ENCODE measurements at regions not wholly inside any gene's neighbourhood (a gene's known extent, or its start where the extent isn't known, plus 50 kb on each side); places are given as distances from the start of the nearest gene placed in this dataset.

DNA sequence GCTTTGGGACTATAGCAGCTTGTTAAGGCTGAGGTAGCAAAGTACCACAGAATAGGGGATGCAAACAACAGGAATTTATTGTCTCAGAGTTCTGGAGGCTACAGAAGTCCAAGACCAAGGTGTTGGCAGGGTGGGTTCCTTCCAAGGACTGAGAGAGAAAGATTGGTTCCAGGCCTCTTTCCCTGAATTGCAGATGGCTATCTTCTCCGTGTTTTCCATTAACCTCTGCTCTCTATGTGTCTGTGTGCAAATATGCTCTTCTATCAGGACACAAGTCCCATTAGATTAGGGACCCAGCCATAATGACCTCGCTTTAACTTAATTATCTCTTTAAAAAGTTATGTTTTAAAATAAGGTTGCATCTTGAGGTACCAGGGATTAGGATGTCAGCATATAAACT, 1732.9 kb upstream of the SLC10A2 start:
- H3K9me3 ChIP-seq (ENCODE audit: control insufficient read depth in 2 of 2, low read length in 2 of 2) = no peaks in the 10 kb centered on the region
- no peak overlapping the region for H3K9ac ChIP-seq (ENCODE audit: low read length in 2 of 2)
- no peak overlapping the region for H3K4me3 ChIP-seq (ENCODE audit: low read length in 2 of 2)
- no peaks in the 10 kb centered on the region for H3K4me1 ChIP-seq (ENCODE audit: control insufficient read depth, insufficient read depth, low read length)
- H3K36me3 ChIP-seq (ENCODE audit: control insufficient read depth in 2 of 2, insufficient read depth in 2 of 2, low read length in 2 of 2) = no peaks in the 10 kb centered on the region
- H3K27ac ChIP-seq (ENCODE audit: low read length) = no peak overlapping the region
- H3K27me3 ChIP-seq (ENCODE audit: control insufficient read depth in 1 of 2, insufficient read depth in 2 of 2, low read length in 2 of 2) = no peaks in the 10 kb centered on the region

- Histone ChIP-seq H3K27ac (ENCODE audit: low read length) (no peak overlapping the region), H3K36me3 (ENCODE audit: control insufficient read depth in 2 of 2, insufficient read depth in 2 of 2, low read length in 2 of 2) (no peaks in the 10 kb centered on the region), H3K27me3 (ENCODE audit: control insufficient read depth in 1 of 2, insufficient read depth in 2 of 2, low read length in 2 of 2) (no peaks in the 10 kb centered on the region), H3K9me3 (ENCODE audit: control insufficient read depth in 2 of 2, low read length in 2 of 2) (no peaks in the 10 kb centered on the region), H3K4me3 (ENCODE audit: low read length in 2 of 2) (no peak overlapping the region), H3K9ac (ENCODE audit: low read length in 2 of 2) (no peak overlapping the region), H3K4me1 (ENCODE audit: control insufficient read depth, insufficient read depth, low read length) (no peaks in the 10 kb centered on the region)
Measured at GRCh38 chr13:104798486-104798885, 1732.3 kb upstream of the SLC10A2 start.

- Histone ChIP-seq H3K36me3 (ENCODE audit: control insufficient read depth in 2 of 2, insufficient read depth in 2 of 2, low read length in 2 of 2) (no peaks in the 10 kb centered on the region), H3K27ac (ENCODE audit: low read length) (no peak overlapping the region), H3K27me3 (ENCODE audit: control insufficient read depth in 1 of 2, insufficient read depth in 2 of 2, low read length in 2 of 2) (no peaks in the 10 kb centered on the region)
Measured at GRCh38 chr13:104796581-104796980, 1730.4 kb upstream of the SLC10A2 start.

GRCh38 chr13:104785952-104786351, 1719.7 kb upstream of the SLC10A2 start:
- H3K9ac ChIP-seq (ENCODE audit: low read length in 2 of 2) = no peak overlapping the region
- H3K27ac ChIP-seq (ENCODE audit: low read length) = no peak overlapping the region
- H3K36me3 ChIP-seq (ENCODE audit: control insufficient read depth in 2 of 2, insufficient read depth in 2 of 2, low read length in 2 of 2) = no peaks in the 10 kb centered on the region
- H3K4me1 ChIP-seq (ENCODE audit: control insufficient read depth, insufficient read depth, low read length) = no peaks in the 10 kb centered on the region
- H3K27me3 ChIP-seq (ENCODE audit: control insufficient read depth in 1 of 2, insufficient read depth in 2 of 2, low read length in 2 of 2) = no peaks in the 10 kb centered on the region
- H3K4me3 ChIP-seq (ENCODE audit: low read length in 2 of 2) = no peak overlapping the region
- no peaks in the 10 kb centered on the region for H3K9me3 ChIP-seq (ENCODE audit: control insufficient read depth in 2 of 2, low read length in 2 of 2)

More at GRCh38 chr13:104796581-104796980, 1730.4 kb upstream of the SLC10A2 start:
- H3K9me3 ChIP-seq (ENCODE audit: control insufficient read depth in 2 of 2, low read length in 2 of 2) = no peaks in the 10 kb centered on the region
- no peaks in the 10 kb centered on the region for H3K4me1 ChIP-seq (ENCODE audit: control insufficient read depth, insufficient read depth, low read length)
- no peak overlapping the region for H3K9ac ChIP-seq (ENCODE audit: low read length in 2 of 2)
- no peak overlapping the region for H3K4me3 ChIP-seq (ENCODE audit: low read length in 2 of 2)

DNA sequence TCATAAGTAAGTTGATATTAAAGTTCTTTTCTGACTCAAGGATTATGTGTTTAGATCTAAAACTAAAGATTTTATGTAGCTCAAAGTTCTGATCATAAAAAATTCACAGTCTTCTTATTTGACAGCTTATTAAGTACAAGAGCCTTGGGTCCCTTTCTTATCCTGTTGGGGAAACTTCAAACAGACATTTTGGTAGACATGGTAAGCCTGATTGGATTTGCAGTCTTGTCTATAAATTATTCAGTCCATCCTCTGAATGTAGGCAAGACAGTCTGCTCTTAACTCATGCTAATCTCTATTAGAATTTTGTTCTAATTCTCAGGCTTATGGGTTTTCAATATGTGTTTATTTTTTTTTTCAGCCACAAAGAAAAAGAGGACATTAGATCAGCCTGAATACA, 1718.7 kb upstream of the SLC10A2 start:
- H3K9ac ChIP-seq (ENCODE audit: low read length in 2 of 2) = no peak overlapping the region
- H3K4me1 ChIP-seq (ENCODE audit: control insufficient read depth, insufficient read depth, low read length) = no peaks in the 10 kb centered on the region
- H3K36me3 ChIP-seq (ENCODE audit: control insufficient read depth in 2 of 2, insufficient read depth in 2 of 2, low read length in 2 of 2) = no peaks in the 10 kb centered on the region
- no peak overlapping the region for H3K4me3 ChIP-seq (ENCODE audit: low read length in 2 of 2)
- H3K9me3 ChIP-seq (ENCODE audit: control insufficient read depth in 2 of 2, low read length in 2 of 2) = no peaks in the 10 kb centered on the region
- H3K27me3 ChIP-seq (ENCODE audit: control insufficient read depth in 1 of 2, insufficient read depth in 2 of 2, low read length in 2 of 2) = no peaks in the 10 kb centered on the region
- H3K27ac ChIP-seq (ENCODE audit: low read length) = no peak overlapping the region

- Histone ChIP-seq H3K9me3 (ENCODE audit: control insufficient read depth in 2 of 2, low read length in 2 of 2) (no peaks in the 10 kb centered on the region), H3K27ac (ENCODE audit: low read length) (no peak overlapping the region), H3K27me3 (ENCODE audit: control insufficient read depth in 1 of 2, insufficient read depth in 2 of 2, low read length in 2 of 2) (no peaks in the 10 kb centered on the region), H3K4me3 (ENCODE audit: low read length in 2 of 2) (no peak overlapping the region), H3K4me1 (ENCODE audit: control insufficient read depth, insufficient read depth, low read length) (no peaks in the 10 kb centered on the region), H3K36me3 (ENCODE audit: control insufficient read depth in 2 of 2, insufficient read depth in 2 of 2, low read length in 2 of 2) (no peaks in the 10 kb centered on the region), H3K9ac (ENCODE audit: low read length in 2 of 2) (no peak overlapping the region)
Measured at GRCh38 chr13:104782741-104783140, 1716.5 kb upstream of the SLC10A2 start.

DNA sequence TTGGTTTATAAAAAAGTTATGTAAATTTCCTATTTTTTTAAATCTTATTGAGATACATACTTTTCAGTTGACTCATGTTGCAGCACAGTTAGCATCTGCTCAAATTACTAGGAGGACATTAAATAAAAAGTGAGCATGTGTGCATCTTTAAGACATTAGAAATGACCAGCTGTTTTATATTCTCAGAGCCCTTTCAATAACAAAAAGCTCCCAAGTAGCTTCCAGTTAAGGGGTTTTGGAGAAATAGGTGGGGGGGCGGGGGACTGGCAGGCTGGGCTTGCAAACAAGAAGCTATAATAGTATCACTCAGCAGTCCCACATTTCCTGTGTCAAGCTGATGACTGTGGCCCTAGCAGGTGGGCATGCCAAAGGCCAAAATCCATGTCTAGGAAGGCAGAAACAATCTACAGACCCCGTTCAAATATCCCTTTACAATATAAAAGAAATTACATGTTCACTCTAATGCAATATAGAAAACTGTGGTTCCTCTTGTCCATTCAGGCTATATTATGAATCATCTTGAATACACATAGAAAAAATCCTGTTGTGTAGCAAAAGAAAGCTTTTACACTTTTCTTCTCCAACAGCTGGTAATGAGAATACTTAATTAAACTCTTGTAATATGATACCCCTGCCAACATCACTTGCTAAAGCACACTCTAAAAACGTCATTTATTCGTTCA, 1713.2 kb upstream of the SLC10A2 start:
- no peaks in the 10 kb centered on the region for H3K27me3 ChIP-seq (ENCODE audit: control insufficient read depth in 1 of 2, insufficient read depth in 2 of 2, low read length in 2 of 2)
- H3K9me3 ChIP-seq (ENCODE audit: control insufficient read depth in 2 of 2, low read length in 2 of 2) = no peaks in the 10 kb centered on the region
- H3K9ac ChIP-seq (ENCODE audit: low read length in 2 of 2) = no peak overlapping the region
- no peak overlapping the region for H3K4me3 ChIP-seq (ENCODE audit: low read length in 2 of 2)
- H3K27ac ChIP-seq (ENCODE audit: low read length) = no peak overlapping the region
- no peaks in the 10 kb centered on the region for H3K36me3 ChIP-seq (ENCODE audit: control insufficient read depth in 2 of 2, insufficient read depth in 2 of 2, low read length in 2 of 2)
- no peaks in the 10 kb centered on the region for H3K4me1 ChIP-seq (ENCODE audit: control insufficient read depth, insufficient read depth, low read length)

- Histone ChIP-seq H3K27me3 (ENCODE audit: control insufficient read depth in 1 of 2, insufficient read depth in 2 of 2, low read length in 2 of 2) (no peaks in the 10 kb centered on the region), H3K4me3 (ENCODE audit: low read length in 2 of 2) (no peak overlapping the region), H3K4me1 (ENCODE audit: control insufficient read depth, insufficient read depth, low read length) (no peaks in the 10 kb centered on the region), H3K9ac (ENCODE audit: low read length in 2 of 2) (no peak overlapping the region), H3K36me3 (ENCODE audit: control insufficient read depth in 2 of 2, insufficient read depth in 2 of 2, low read length in 2 of 2) (no peaks in the 10 kb centered on the region), H3K27ac (ENCODE audit: low read length) (no peak overlapping the region), H3K9me3 (ENCODE audit: control insufficient read depth in 2 of 2, low read length in 2 of 2) (no peaks in the 10 kb centered on the region)
Measured at GRCh38 chr13:104773775-104774174, 1707.6 kb upstream of the SLC10A2 start.

DNA sequence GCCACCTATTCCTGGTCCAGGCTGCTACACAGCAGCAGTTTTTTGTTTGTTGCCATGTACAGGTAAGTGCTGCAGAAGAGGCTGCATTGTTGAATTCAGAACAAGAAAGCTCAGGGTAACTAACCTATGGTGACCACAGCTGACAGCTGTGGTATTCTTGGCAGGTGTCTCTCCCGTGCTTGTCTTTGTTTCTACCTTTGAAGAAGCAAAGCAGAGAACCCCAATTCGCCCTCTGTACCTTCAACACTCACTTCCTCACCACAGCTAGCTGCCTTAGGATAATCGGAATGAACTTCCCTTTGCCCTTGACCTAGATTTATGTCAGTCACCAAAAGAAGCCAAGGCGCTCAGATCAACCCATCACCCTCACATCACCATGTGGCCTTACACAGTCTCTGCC, 1703.3 kb upstream of the SLC10A2 start:
- Histone ChIP-seq H3K9ac (ENCODE audit: low read length in 2 of 2) (no peak overlapping the region), H3K9me3 (ENCODE audit: control insufficient read depth in 2 of 2, low read length in 2 of 2) (no peaks in the 10 kb centered on the region), H3K36me3 (ENCODE audit: control insufficient read depth in 2 of 2, insufficient read depth in 2 of 2, low read length in 2 of 2) (no peaks in the 10 kb centered on the region), H3K4me3 (ENCODE audit: low read length in 2 of 2) (no peak overlapping the region), H3K27me3 (ENCODE audit: control insufficient read depth in 1 of 2, insufficient read depth in 2 of 2, low read length in 2 of 2) (no peaks in the 10 kb centered on the region), H3K4me1 (ENCODE audit: control insufficient read depth, insufficient read depth, low read length) (no peaks in the 10 kb centered on the region), H3K27ac (ENCODE audit: low read length) (no peak overlapping the region)

DNA sequence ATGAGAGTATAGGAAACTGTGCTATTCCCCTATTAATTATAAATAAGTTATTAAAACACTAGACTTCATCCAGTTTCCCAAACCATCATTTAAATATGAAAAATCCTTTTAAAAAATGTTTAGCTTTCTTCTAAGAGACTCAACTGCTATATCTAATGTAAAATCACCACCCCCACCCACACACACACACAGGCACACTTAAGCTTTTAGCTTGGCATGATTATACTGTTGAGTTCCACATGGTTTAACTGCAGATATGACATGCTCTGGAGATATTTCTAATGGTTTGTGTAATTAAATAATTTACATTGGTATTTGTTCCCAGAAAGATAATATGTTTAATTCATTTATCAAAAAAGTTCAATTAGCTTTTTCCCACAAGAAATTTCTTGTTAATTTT, 1700.1 kb upstream of the SLC10A2 start:
- no peaks in the 10 kb centered on the region for H3K4me1 ChIP-seq (ENCODE audit: control insufficient read depth, insufficient read depth, low read length)
- no peaks in the 10 kb centered on the region for H3K27me3 ChIP-seq (ENCODE audit: control insufficient read depth in 1 of 2, insufficient read depth in 2 of 2, low read length in 2 of 2)
- no peaks in the 10 kb centered on the region for H3K9me3 ChIP-seq (ENCODE audit: control insufficient read depth in 2 of 2, low read length in 2 of 2)
- H3K4me3 ChIP-seq (ENCODE audit: low read length in 2 of 2) = no peak overlapping the region
- no peaks in the 10 kb centered on the region for H3K36me3 ChIP-seq (ENCODE audit: control insufficient read depth in 2 of 2, insufficient read depth in 2 of 2, low read length in 2 of 2)
- no peak overlapping the region for H3K27ac ChIP-seq (ENCODE audit: low read length)
- H3K9ac ChIP-seq (ENCODE audit: low read length in 2 of 2) = no peak overlapping the region

- Histone ChIP-seq H3K36me3 (ENCODE audit: control insufficient read depth in 2 of 2, insufficient read depth in 2 of 2, low read length in 2 of 2) (no peaks in the 10 kb centered on the region), H3K4me3 (ENCODE audit: low read length in 2 of 2) (no peak overlapping the region), H3K4me1 (ENCODE audit: control insufficient read depth, insufficient read depth, low read length) (no peaks in the 10 kb centered on the region), H3K9ac (ENCODE audit: low read length in 2 of 2) (no peak overlapping the region), H3K27ac (ENCODE audit: low read length) (no peak overlapping the region), H3K27me3 (ENCODE audit: control insufficient read depth in 1 of 2, insufficient read depth in 2 of 2, low read length in 2 of 2) (no peaks in the 10 kb centered on the region), H3K9me3 (ENCODE audit: control insufficient read depth in 2 of 2, low read length in 2 of 2) (no peaks in the 10 kb centered on the region)
Measured at GRCh38 chr13:104764600-104764999, 1698.4 kb upstream of the SLC10A2 start.
